LNCAP (cell line): ENCODE measurements at regions not wholly inside any gene's neighbourhood (a gene's known extent, or its start where the extent isn't known, plus 50 kb on each side); places are given as distances from the start of the nearest gene placed in this dataset.

ENCODE experiments used
- TF ChIP-seq, protein P1 (sequence below): fragments of 450-650 bp; IDR thresholded peaks from 2 replicates; pipeline ENCODE4 v1.5.1; 2017; ENCODE audit warnings: mild to moderate bottlenecking

DNA sequence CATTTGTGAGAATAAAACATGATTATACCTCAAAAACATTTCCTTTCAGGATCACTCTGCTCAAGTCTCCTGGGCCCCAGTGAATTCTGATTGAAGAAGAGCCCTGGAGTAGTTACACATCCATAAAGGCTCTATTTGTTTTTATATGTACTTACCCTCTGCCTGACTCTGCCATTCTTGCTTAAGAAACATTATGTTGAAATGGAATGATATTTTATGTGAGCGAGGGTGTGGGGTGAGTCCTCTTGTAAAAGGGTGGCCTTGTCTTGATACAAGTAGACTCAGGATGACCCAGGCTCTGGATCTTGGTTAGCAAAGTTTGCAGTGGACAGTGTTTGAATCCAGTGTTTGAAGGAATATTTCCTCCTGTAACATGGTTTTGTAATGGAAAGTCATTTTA, 215.4 kb upstream of the PREP start:
- TF ChIP-seq, protein P1, sequence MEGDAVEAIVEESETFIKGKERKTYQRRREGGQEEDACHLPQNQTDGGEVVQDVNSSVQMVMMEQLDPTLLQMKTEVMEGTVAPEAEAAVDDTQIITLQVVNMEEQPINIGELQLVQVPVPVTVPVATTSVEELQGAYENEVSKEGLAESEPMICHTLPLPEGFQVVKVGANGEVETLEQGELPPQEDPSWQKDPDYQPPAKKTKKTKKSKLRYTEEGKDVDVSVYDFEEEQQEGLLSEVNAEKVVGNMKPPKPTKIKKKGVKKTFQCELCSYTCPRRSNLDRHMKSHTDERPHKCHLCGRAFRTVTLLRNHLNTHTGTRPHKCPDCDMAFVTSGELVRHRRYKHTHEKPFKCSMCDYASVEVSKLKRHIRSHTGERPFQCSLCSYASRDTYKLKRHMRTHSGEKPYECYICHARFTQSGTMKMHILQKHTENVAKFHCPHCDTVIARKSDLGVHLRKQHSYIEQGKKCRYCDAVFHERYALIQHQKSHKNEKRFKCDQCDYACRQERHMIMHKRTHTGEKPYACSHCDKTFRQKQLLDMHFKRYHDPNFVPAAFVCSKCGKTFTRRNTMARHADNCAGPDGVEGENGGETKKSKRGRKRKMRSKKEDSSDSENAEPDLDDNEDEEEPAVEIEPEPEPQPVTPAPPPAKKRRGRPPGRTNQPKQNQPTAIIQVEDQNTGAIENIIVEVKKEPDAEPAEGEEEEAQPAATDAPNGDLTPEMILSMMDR = no peak

DNA sequence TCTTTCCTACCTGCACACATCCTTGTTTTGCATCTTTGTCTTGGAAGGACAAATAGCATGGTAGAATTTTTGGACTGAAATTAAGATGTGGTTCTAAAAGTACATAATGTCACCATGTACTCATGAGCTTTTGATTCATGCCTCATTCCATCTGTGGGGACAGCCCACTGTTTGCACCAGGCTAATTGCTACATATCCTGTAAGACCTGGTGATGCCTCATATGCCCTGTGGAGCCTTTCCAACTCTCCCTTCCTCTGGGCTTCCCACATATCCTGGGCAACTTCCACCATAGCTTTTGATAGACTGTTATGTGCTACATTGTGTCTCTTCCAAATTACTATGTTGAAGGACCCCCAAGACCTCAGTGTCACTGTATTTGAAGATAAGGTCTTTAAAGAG, 213.6 kb upstream of the PREP start:
- TF ChIP-seq, protein P1 = no peak

DNA sequence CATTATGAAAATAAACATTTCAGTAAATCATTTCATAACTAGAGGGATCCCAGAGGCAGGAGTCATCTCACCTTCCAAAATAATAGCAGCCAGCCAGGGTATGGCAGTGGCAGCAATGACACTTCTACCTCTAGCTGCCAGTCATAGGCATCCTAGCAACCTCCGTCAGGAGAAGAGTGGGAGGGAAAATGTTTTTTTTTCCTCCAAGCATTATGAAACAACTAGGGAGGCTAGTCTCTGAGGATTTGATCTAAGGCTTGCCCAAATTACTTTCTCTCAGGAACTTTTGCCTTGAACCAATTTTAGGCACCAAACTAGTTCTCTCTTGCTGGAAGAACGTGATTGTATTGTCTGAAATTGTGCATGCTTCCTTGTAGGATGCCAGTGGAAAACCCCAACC, 208.7 kb upstream of the PREP start:
- TF ChIP-seq, protein P1 = no peak

DNA sequence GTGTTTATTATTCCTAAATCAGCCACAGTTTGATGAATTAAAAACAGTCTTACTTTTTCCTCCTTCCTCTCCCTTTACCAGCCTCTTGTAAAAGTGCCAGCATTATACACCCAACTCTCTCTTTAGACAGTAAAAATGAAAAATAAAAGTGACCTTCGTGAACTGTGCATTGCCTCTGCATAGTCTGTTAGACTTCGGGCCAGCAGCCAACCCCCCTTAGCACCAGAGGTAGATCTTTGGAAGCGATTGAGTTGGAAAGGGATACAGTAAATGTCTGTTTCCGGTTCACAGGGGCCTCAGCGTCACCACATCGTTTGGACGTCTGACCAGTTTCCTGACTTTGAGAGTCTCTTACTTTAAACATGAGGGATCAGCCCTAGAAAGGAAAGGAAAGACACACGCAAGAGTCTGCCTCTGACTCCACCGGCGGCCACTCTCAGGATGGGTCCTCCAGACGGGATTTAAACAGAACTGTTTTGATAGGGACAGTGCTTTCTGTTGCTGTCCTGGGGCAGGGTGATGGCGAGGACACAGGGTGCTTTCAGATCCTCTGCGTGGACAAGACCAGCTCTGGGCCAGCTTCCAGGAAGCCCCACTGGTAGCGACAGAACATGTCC, 206.6 kb upstream of the PREP start:
- TF ChIP-seq, protein P1 = no peak

DNA sequence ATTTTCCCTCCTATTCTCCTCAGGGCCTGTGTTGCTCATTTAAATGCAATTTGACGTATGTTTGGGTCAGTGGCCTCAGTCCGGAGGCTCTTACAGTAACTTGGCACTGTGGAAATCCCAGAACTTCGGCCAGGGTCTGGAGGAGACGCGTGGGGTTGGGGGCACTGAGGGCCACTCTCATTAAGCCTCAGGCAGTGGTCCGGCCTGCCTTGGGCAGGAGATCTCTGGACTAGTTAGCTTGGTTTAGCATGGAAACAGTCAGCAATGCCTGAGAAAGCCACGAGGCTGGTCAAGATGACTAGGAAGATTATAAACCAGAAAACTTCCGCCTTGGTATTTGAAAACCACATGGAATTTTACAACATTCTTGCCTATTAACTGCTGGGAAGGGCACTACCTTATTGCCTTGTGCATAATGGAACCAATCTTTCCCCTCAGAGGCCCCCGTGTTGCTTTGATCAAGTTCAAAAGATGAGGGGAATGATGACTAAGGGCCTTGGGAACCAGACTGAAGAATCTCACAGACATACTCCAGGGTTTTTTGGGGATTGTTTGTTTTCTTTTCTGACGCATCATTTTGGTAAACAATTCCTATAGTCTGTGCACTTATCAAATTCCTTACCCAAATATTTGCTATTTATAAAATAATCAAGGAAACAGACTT, 206.0 kb upstream of the PREP start:
- TF ChIP-seq, protein P1 = no peak

DNA sequence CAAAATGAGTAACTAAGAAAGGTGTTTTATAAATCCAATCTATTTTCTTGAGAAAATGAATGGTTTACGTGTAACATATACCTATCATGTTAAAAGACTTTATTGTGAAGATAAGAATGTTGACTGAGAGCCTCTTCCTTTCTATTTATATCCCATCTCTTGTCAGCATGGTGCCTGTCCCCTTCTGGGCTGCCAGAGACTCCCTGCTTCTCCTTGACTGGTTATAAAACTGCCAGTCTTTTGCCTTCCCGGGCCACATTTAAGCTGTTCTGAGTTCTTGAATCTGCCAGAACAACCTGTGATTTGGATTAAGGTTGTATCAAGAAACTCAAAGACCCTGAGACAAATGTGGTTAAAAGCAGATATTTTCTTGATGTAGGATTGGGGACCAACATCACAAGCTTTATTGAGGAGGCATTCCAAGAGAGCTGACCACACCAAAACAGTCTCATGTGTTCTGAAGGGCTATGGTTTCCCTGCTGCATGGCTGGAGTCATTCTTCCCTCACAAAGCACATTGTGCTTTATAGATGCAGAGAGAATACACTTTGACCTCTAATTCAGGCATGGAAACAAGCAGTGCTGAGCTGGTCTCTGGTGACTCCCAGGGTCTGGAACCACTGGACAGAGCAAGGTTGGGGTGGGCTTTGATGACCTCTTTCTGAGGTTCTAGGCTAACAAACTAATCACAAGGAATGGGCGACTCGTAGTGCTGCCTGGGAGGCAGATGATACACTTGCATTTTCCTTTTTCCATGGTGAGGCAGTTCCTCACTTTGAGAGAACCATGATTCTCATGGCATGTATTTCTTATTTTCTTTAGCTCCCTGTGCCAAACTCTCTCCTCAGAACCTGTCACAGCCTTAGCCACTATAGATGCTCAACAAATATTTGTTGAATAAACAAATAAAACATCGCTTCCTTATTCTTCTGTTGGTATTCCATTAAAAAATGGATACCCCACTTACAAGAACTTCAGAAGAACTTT, 205.0 kb upstream of the PREP start:
- TF ChIP-seq, protein P1 = no peak

DNA sequence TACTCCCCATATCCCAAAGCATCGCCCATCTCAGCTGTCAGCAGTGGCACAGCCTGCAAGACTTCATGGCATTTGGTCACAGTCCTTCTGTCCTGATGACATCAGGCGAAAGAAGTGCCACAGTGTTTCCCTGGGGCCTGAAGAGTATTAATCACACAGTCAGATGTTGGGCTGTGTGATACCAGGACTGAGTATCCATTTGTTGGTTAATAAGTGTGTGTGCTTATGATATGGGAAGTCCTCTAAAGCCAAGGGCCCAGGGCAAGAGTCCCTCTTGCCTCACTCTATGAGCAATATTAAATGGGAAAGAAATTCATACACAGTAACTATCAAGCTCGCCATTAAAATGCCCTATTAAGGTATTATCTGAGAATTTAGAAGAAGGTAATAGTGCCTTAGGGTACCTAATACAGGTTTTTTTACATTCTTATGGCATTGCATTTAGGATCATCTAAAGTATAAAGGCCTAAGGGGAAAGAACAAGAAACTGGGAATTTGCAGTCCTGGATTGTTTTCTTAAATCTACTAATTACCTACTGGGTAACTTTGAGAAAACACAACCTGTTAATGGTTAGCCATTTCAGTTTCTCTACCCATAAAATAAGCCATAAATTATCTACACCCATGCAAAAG, 204.1 kb upstream of the PREP start:
- TF ChIP-seq, protein P1 = no peak
